HEK293T (cell line): ENCODE measurements at regions not wholly inside any gene's neighbourhood (a gene's known extent, or its start where the extent isn't known, plus 50 kb on each side); places are given as distances from the start of the nearest gene placed in this dataset.

Source experiments
- ARNT ChIP-seq: fragments of 450-650 bp; IDR thresholded peaks from 2 replicates; pipeline ENCODE4 v1.6.1; 2017; ENCODE audit warnings: mild to moderate bottlenecking
- BHLHE40 ChIP-seq: fragments of 450-650 bp; IDR thresholded peaks from 2 replicates; pipeline ENCODE4 v1.6.1; 2016; ENCODE audit warnings: mild to moderate bottlenecking, moderate library complexity, borderline replicate concordance
- CTBP1 ChIP-seq: fragments of 450-650 bp; IDR thresholded peaks from 2 replicates; pipeline ENCODE4 v1.6.1; 2016; ENCODE audit warnings: borderline replicate concordance
- ELF4 ChIP-seq: fragments of 450-650 bp; IDR thresholded peaks from 2 replicates; pipeline ENCODE4 v1.6.1; 2017; ENCODE audit warnings: antibody characterized with exemption
- FOXA1 ChIP-seq: fragments of 450-650 bp; IDR thresholded peaks from 2 replicates; pipeline ENCODE4 v1.6.1; 2016; ENCODE audit warnings: mild to moderate bottlenecking
- FOXM1 ChIP-seq: fragments of 450-650 bp; IDR thresholded peaks from 2 replicates; pipeline ENCODE4 v1.6.1; 2017; ENCODE audit warnings: mild to moderate bottlenecking, borderline replicate concordance
- L3MBTL2 ChIP-seq: fragments of 450-650 bp; conservative IDR thresholded peaks from 2 replicates; pipeline ENCODE4 v1.6.1; 2016; ENCODE audit warnings: mild to moderate bottlenecking
- NFRKB ChIP-seq: fragments of 450-650 bp; IDR thresholded peaks from 2 replicates; pipeline ENCODE4 v1.6.1; 2016; ENCODE audit warnings: mild to moderate bottlenecking, moderate library complexity
- SP1 ChIP-seq: fragments of 450-650 bp; IDR thresholded peaks from 2 replicates; pipeline ENCODE4 v1.6.1; 2017
- ZNF384 ChIP-seq: fragments of 450-650 bp; IDR thresholded peaks from 2 replicates; pipeline ENCODE4 v1.6.1; 2016

DNA sequence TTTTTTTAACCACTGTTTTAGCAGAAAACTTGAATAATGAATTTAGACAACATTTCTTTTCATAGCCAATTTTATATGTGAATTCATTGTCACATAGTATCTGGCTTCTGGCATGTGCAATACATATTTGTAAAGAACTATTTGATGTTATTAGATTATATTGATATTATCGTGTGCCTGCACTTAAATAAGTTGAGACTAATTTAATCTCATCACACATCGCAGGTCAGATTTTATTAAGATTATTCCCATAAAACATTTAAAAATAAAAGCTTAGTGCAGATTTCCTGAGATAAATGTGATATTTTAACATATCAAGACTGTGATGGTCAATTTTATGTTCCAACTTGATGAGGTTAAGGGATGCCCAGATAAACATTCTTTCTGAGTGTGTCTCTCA, 1565.3 kb upstream of the LRRTM3 start:
- TF ChIP-seq BHLHE40: no peak
- no peak for TF ChIP-seq FOXA1
- no peak for TF ChIP-seq NFRKB
- no peak for TF ChIP-seq ARNT
- no peak for TF ChIP-seq SP1
- no peak for TF ChIP-seq ZNF384
- TF ChIP-seq CTBP1: no peak
- no peak for TF ChIP-seq ELF4
- TF ChIP-seq FOXM1: no peak
- no peak for TF ChIP-seq L3MBTL2
